ENCODE measurements at regions not wholly inside any gene's neighbourhood (a gene's known extent, or its start where the extent isn't known, plus 50 kb on each side); places are given as distances from the start of the nearest gene placed in this dataset.

- H3K27ac ChIP-seq: no peak overlapping the region
- TF ChIP-seq CTCF (IDR thresholded peaks at IDR 0.05) (no peak), ZFX (IDR thresholded peaks at IDR 0.05; ENCODE audit: borderline replicate concordance) (no peak)
Observed at GRCh38 chr7:112876877-112877276, 86.7 kb upstream of the TMEM168 start.

DNA sequence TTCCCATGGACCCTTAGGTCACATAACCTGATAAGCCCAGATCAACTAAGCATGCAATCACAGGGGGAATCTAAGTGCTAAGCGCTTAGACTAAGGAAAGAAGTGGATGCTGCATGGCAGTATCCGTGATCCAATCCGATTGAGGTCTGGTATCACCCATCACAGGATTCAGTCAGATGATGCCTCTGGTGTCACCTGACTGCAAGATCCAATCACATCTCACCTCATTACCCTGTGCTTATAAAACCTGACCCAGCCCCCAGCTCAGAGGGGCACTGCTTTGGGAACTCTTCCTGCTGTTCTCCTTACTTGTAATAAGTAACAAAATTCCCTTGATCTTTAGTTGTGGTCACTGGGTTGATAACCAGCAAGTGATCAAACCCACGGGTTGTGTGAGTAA is 84.7 kb upstream of the TMEM168 start:
- TF ChIP-seq CTCF (IDR thresholded peaks at IDR 0.05): no peak

DNA sequence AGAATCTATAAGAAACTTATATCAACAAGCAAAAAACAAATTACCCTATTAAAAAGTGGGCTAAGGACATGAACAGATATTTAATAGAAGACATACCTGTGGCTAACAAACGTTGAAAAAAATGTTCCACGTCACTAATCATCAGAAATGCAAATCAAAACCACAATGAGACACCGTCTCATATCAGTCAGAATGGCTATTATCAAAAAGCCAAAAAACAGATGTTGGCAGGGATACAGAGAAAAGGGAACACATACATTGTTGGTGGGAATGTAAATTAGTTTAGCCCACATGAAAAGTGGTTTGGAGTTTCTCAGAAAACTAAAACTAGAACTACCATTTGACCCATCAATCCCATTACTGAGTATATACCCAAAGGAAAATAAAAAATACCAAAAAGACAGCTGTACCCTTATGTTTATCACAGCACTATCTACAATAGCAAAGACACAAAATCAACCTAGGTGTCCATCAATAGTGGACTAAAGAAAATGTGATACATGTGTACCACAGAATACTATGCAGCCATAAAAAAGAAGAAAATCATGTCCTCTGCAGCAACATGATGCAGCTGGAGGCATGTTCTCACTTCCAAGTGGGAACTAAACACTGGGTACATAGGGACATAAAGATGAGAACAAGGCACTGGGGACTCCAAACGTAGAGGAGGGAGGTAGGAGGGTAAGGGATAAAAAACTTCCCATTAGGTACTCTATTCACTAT is 83.8 kb upstream of the TMEM168 start:
- TF ChIP-seq CTCF (IDR thresholded peaks at IDR 0.05) (no peak), ZFX (IDR thresholded peaks at IDR 0.05; ENCODE audit: borderline replicate concordance) (no peak)
- H3K27ac ChIP-seq: no peak overlapping the region

More for the DNA sequence above, 84.7 kb upstream of the TMEM168 start:
- no peak overlapping the region for H3K27ac ChIP-seq

GRCh38 chr7:112869111-112869774 is 79.0 kb upstream of the TMEM168 start:
- no peak for TF ChIP-seq ZFX (IDR thresholded peaks at IDR 0.05; ENCODE audit: borderline replicate concordance)
- TF ChIP-seq CTCF (IDR thresholded peaks at IDR 0.05): peak; percentile 99
- H3K27ac ChIP-seq: no peak overlapping the region

DNA sequence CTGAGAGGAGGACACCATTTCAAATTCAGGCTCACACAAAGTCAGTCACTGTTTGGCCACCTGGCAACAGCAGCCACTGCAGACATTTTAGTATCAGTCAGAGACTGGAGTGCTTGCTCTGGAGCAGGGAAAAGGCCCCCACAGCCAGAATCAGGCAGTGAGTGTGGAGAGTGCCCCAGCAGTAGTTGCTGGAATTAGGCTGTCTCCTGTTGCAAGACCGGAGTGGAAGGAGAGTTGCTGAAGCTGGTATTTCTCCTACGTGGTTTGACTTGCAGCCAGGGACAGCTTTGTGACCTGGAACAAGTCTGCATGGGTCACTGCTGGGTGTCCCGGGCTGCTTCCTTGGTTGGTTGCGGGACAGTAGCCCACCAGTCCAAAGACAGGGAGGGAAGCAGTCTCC is 78.4 kb upstream of the TMEM168 start:
- H3K27ac ChIP-seq: no peak overlapping the region
- TF ChIP-seq CTCF (IDR thresholded peaks at IDR 0.05): no peak
- no peak for TF ChIP-seq ZFX (IDR thresholded peaks at IDR 0.05; ENCODE audit: borderline replicate concordance)

GRCh38 chr7:112866424-112866823 is 76.2 kb upstream of the TMEM168 start:
- no peak for TF ChIP-seq CTCF (IDR thresholded peaks at IDR 0.05)
- TF ChIP-seq ZFX (IDR thresholded peaks at IDR 0.05; ENCODE audit: borderline replicate concordance): no peak
- no peak overlapping the region for H3K27ac ChIP-seq

DNA sequence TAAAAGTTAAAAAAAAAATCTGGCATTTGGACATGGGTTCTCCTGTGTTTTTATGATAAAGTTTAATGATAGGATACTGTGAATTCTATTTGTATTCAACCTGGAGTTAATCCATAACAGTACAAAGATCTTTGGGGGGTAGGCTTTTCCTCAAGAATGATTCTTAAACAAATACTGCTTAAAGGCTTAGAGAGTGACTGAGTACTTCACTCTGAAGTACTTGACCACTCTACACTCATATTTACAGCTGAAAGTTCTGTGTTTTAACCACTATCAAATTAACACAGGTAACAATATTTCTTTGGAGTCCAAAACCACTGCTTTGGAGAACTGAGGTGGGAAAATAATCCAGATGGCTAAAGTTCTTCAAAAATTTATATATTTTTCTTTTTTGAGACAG is 74.2 kb upstream of the TMEM168 start:
- TF ChIP-seq CTCF (IDR thresholded peaks at IDR 0.05) (no peak), ZFX (IDR thresholded peaks at IDR 0.05; ENCODE audit: borderline replicate concordance) (no peak)
- H3K27ac ChIP-seq: no peak overlapping the region

Measured in 22Rv1 (cell line).